Choroid plexus epithelial cell (primary cell): ENCODE measurements at regions not wholly inside any gene's neighbourhood (a gene's known extent, or its start where the extent isn't known, plus 50 kb on each side); places are given as distances from the start of the nearest gene placed in this dataset.

Experiments
- DNase-seq: peaks from one replicate; pipeline ENCODE4 v3.0.0-alpha.2; 2010; ENCODE audit warnings: low read depth
- H3K4me3 ChIP-seq: 2 replicates; pipeline ENCODE4 v1.5.1; 2011; ENCODE audit warnings: low read depth, mild to moderate bottlenecking, control low read depth, low read length, moderate library complexity
- TF ChIP-seq, protein P1 (sequence below): conservative IDR thresholded peaks from 2 replicates; pipeline ENCODE4 v1.5.1; 2011; ENCODE audit warnings: low read depth, mild to moderate bottlenecking, control low read depth, inconsistent platforms, low read length, moderate library complexity

DNA sequence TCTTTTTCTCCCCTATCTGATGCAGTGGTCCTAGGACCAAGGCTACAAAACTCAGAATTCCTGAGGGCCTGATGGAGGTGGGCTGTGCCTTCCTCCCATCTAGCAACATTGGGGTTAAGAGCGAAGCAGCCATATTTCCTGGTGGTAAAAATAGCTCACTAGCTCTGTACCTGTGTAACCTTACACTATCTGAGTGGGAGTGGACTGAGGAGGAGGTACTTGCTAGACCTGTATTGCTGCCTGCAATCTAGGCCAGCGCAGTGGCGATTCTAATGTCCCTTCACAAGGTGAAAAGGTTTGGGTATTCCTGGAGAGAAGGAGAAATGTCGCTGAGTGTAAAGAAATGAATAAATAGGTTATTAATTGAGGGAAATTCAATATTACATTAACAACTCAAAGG lies 80.2 kb upstream of the LIFR start:
- H3K4me3 ChIP-seq = no peak overlapping the region
- DNase-seq = no peak
- TF ChIP-seq, protein P1, sequence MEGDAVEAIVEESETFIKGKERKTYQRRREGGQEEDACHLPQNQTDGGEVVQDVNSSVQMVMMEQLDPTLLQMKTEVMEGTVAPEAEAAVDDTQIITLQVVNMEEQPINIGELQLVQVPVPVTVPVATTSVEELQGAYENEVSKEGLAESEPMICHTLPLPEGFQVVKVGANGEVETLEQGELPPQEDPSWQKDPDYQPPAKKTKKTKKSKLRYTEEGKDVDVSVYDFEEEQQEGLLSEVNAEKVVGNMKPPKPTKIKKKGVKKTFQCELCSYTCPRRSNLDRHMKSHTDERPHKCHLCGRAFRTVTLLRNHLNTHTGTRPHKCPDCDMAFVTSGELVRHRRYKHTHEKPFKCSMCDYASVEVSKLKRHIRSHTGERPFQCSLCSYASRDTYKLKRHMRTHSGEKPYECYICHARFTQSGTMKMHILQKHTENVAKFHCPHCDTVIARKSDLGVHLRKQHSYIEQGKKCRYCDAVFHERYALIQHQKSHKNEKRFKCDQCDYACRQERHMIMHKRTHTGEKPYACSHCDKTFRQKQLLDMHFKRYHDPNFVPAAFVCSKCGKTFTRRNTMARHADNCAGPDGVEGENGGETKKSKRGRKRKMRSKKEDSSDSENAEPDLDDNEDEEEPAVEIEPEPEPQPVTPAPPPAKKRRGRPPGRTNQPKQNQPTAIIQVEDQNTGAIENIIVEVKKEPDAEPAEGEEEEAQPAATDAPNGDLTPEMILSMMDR = no peak

DNA sequence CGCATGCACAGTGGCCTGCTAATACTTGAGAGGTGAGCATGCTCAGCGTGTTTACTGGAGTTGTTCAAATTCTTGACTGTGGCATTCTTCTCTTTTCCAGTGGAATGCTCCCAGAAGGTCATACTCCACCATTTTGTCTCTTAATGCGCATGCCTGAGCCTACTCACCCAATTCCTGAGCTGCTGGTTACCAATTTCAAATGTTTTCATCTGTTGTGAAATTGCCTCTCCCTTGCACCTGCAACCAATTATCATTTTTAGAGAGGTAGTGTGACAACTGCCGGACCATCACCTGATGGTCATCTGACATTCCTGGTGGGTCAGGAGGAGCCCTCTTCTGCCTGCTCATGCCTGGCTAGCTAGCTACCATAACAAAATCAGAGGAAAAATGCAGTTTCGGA lies 82.2 kb upstream of the LIFR start:
- no peak overlapping the region for H3K4me3 ChIP-seq
- DNase-seq = no peak
- TF ChIP-seq, protein P1 = no peak

DNA sequence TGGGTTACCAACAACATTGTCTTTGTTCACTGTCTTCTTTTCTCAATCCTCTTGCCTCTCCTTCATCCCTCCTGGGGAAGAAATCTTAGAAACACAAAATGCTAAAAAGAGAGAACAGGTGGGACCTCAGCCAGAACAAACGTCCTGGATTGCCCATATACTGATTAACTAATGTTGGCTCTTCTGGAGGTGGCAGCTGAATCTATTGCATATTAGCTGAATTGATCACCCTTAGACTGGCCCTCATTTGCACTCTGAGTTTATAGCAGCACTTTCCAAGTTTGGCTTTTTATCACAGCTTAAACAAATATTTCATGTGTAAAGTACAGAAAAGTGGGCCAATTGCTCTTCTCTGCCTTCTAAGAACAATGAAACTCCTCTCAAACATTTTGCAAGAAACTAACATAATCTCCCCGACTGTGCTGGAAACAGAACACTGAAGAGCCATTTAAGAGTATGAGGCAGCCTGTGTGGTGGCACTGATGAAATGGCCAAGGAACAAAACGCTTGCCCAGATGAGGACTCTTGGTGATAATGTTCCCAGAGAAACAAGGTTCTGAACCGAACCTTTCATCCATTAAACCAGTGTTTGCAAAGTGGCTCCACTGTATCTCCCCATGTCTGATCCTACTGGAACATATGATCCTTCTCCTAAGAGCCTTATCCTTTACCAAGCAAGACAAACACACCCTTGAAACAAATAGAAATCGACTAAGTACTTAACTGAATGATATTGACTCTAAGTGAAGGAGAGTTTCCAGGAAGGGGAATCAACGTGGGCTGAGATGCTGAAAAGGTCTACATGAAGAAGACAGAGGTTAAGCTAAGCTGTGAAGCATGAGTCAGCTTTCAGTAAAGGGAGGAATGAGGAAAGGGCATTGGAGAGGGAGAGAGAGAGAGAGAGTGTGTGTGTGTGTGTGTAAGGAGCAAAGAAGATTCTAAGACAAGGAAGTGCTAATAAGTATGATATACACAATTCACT lies 83.2 kb upstream of the LIFR start:
- H3K4me3 ChIP-seq = no peak overlapping the region
- DNase-seq = peak; percentile 80
- TF ChIP-seq, protein P1 = no peak

DNA sequence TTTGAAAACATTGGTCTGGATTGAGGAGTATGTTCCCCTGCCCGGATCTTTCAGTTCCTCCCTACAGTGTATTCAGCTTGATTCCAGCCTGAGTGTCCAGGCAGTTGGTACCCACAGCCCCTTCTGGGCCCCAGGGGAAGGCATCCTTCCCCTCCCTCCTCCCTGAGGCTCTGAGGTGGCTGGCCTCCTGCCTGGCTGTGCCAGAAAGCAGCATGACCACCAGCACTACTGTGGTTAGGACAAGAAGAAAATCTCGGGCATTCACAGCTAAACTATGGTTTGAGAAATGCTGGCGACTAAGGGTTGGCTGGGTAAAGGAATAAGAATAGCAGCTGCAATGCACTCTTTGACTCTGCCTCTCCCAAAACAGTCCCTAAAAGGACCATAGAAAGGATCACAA lies 84.6 kb upstream of the LIFR start:
- TF ChIP-seq, protein P1 = no peak
- H3K4me3 ChIP-seq = no peak overlapping the region
- peak; percentile 54 for DNase-seq

DNA sequence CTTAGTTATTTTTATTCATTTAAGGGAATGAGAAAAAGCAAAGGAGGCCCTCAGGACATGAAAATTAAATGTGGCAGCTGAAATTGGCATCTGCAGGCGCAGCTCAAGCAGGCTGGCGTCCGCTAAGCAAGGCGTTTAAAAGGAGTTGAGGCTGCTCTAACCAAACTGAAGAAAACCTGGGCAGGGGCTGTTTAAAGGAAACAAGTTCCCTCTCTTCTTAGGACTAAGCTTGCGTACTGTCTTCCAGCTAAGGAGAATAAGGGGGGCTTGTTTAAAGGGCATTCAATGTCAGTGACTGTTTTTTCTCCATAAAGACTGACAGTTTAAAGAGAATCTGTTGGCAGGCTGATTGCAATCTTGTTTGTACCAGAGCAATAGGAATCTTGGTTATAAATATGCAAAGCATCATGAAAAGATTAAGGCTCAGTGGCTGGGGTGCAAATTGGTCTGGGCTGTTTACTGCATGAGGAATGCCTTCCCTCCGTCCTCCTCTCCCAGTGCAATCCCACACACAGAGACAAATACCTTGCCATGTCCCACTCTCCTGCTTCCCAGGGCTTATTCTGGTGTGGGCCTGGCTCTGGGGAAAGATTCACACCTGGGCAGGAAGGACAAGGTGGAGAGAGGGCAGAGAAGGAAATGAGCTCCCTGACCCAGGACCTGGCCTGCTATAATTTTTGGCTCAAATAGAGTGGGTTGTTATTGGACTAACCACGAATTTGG lies 85.9 kb upstream of the LIFR start:
- no peak for DNase-seq
- TF ChIP-seq, protein P1 = no peak
- H3K4me3 ChIP-seq = no peak overlapping the region

DNA sequence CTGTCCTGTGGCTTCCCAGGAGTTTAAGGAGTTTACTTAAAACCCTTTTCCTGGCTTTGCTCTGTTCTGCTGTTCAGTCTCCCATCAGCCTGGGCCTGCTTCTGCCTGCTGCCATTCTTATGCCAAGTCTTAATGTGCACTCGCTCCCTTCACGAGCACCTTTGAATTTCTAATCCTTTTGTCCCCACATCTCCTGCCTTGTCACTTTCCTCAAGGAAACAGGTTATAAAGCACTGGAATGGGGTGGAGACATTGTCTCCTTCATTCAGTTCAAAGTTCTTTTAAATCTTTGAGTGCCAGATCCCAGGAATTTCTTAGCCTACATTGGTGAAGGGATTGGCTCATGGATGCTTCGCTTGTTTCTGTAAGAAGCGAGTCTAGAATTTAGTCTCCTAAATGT lies 87.2 kb upstream of the LIFR start:
- TF ChIP-seq, protein P1 = no peak
- no peak for DNase-seq
- no peak overlapping the region for H3K4me3 ChIP-seq
